CD4-positive, alpha-beta T cell treated with Interleukin-15 for 1 hour (primary cell): ENCODE measurements at regions not wholly inside any gene's neighbourhood (a gene's known extent, or its start where the extent isn't known, plus 50 kb on each side); places are given as distances from the start of the nearest gene placed in this dataset.

Experiments
- DNase-seq: peaks from one replicate; pipeline ENCODE4 v3.0.0-alpha.2; 2020

GRCh38 chr6:2454180-2454579, 208.8 kb upstream of the GMDS start:
- no peak for DNase-seq

GRCh38 chr6:2450546-2450945, 205.1 kb upstream of the GMDS start:
- no peak for DNase-seq

- no peak for DNase-seq
Observed at GRCh38 chr6:2449572-2449940, 204.2 kb upstream of the GMDS start.

- DNase-seq: no peak
Observed at GRCh38 chr6:2448826-2449571, 203.6 kb upstream of the GMDS start.

GRCh38 chr6:2447931-2448330, 202.5 kb upstream of the GMDS start:
- no peak for DNase-seq

- no peak for DNase-seq
Observed at GRCh38 chr6:2447318-2447920, 202.0 kb upstream of the GMDS start.

- no peak for DNase-seq
Observed at GRCh38 chr6:2441601-2442475, 196.4 kb upstream of the GMDS start.

- DNase-seq: no peak
Observed at GRCh38 chr6:2440516-2440915, 195.1 kb upstream of the GMDS start.

GRCh38 chr6:2439632-2440031, 194.2 kb upstream of the GMDS start:
- DNase-seq: no peak

- DNase-seq: no peak
Observed at GRCh38 chr6:2439082-2439481, 193.7 kb upstream of the GMDS start.

GRCh38 chr6:2436410-2437154, 191.2 kb upstream of the GMDS start:
- DNase-seq: no peak

GRCh38 chr6:2435323-2435722, 189.9 kb upstream of the GMDS start:
- no peak for DNase-seq

- no peak for DNase-seq
Observed at GRCh38 chr6:2434912-2435311, 189.5 kb upstream of the GMDS start.

GRCh38 chr6:2434116-2434515, 188.7 kb upstream of the GMDS start:
- DNase-seq: no peak

- no peak for DNase-seq
Observed at GRCh38 chr6:2433711-2434110, 188.3 kb upstream of the GMDS start.

- DNase-seq: no peak
Observed at GRCh38 chr6:2433266-2433665, 187.9 kb upstream of the GMDS start.

- no peak for DNase-seq
Observed at GRCh38 chr6:2432292-2432691, 186.9 kb upstream of the GMDS start.

GRCh38 chr6:2430612-2431011, 185.2 kb upstream of the GMDS start:
- DNase-seq: no peak

- no peak for DNase-seq
Observed at GRCh38 chr6:2429460-2429859, 184.1 kb upstream of the GMDS start.

- DNase-seq: no peak
Observed at GRCh38 chr6:2429032-2429431, 183.6 kb upstream of the GMDS start.

- no peak for DNase-seq
Observed at GRCh38 chr6:2426561-2427340, 181.3 kb upstream of the GMDS start.

GRCh38 chr6:2416128-2416712, 170.8 kb upstream of the GMDS start:
- no peak for DNase-seq
